ENCODE measurements at regions not wholly inside any gene's neighbourhood (a gene's known extent, or its start where the extent isn't known, plus 50 kb on each side); places are given as distances from the start of the nearest gene placed in this dataset.
"Not testable (repeated sequence)": the region's sequence is repeated elsewhere in the genome, so short reads cannot be mapped to it uniquely, and the experiment has no call there.

- no peak for DNase-seq
Observed at GRCh38 chr5:63555874-63556273, 406.4 kb downstream of the HTR1A start.

GRCh38 chr5:63554191-63554590 lies 408.1 kb downstream of the HTR1A start:
- DNase-seq, result no peak

- no peak for DNase-seq
Observed at GRCh38 chr5:63553073-63553472, 409.2 kb downstream of the HTR1A start.

DNA sequence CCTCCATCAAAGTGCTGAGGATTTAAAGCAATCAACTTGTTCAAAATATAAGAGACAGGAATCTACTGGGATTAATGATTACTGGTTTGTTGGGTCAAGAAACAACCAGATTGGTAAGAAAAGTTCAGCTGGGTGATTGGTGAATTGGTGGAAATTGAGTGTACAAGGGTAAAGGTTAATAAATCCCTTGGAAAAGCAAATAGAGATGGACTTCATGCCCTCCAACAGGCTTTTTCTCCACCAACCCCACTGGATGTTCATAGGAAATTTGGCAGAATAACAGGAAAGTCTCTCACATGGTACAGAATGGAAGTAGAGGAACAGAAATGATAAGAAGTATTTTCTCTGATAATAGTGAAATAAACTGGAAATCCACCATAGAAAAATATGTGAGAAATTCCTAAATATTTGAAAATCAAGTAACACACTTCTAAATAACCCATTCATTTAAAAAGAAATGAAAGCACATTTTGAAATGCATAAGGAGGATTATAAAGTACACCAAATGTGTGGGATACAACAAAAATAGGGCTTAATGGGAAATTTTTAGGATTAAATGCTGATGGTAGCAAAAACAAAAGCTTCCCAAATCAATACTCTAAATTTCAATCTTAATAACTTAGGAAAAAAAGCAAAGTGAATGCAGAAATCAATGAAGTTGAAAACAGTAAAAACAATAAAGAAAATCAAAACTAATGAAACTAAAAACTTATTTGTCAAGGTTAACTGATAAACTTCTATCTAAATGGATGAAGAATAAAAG lies 426.2 kb downstream of the HTR1A start:
- no peak for DNase-seq

GRCh38 chr5:63524281-63524680 lies 438.0 kb downstream of the HTR1A start:
- no peak for DNase-seq

DNA sequence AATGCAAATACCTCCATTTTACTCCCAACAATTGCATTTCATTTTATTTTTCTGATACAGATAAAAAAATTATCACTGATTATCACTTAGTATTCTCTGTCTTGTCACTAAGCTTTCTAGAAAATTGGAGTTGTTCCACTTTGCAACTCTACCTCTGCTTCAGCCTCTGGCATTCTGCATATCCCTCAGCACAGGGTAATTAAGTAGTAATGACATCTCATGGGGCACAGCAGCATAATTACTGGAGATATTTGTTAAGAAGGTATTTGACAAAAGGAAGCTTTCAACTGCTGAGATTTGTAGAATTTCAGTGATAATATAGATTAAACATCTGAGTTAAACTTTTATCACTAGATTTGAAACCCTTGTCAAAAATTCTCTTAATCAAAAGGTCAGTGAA lies 446.2 kb downstream of the HTR1A start:
- no peak for DNase-seq

DNA sequence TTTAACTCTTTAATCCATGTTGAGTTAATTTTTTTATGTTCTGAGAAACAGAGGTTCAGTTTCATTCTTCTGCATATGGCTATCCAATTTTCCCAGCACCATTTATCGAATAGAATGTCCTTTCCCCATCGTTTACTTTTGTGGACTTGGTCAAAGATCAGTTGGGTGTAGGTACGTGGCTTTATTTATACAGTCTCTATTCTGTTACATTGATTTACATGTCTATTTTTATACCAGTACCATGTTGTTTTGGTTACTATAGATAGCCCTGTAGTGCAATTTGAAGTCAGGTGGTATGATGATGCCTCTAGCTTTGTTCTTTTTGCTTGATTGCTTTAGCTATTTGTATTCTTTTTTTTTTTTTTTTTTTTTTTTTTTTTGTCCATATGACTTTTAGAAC lies 462.0 kb downstream of the HTR1A start:
- DNase-seq, result no peak

- no peak for DNase-seq
Observed at GRCh38 chr5:63495225-63495624, 467.0 kb downstream of the HTR1A start.

GRCh38 chr5:63483338-63483737 lies 478.9 kb downstream of the HTR1A start:
- no peak for DNase-seq

GRCh38 chr5:63473335-63473967 lies 488.8 kb downstream of the HTR1A start:
- DNase-seq, result no peak

- no peak for DNase-seq
Observed at GRCh38 chr5:63456279-63456678, 506.0 kb downstream of the HTR1A start.

GRCh38 chr5:63451188-63451587 lies 511.1 kb downstream of the HTR1A start:
- DNase-seq, result no peak

GRCh38 chr5:63439537-63439936 lies 522.7 kb downstream of the HTR1A start:
- no peak for DNase-seq

- DNase-seq, result no peak
Observed at GRCh38 chr5:63409737-63410136, 552.5 kb downstream of the HTR1A start.

GRCh38 chr5:63408984-63409383 lies 553.3 kb downstream of the HTR1A start:
- no peak for DNase-seq

- DNase-seq, result peak in 9 of 14 donors; percentile 0 to 19 (median 3)
Observed at GRCh38 chr5:63401436-63402046, 560.7 kb downstream of the HTR1A start.

DNA sequence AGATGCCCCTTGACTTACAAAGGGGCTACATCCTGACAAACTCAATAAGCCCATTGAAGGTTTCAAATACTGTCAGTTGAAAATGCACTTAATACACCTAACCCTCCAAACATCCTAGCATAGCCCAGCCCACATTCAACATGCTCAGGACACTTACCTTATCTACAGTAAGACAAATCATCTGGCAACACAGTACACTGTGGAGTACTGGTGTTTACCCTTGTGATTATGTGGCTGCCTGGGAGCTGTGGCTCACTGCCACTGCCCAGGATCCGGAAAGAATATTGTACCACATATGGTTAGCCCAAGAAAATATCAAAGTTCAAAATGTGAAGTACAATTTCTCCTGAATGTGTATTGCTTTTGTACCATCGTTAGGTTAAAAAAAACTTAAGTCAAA lies 562.2 kb downstream of the HTR1A start:
- DNase-seq, result no peak

- no peak for DNase-seq
Observed at GRCh38 chr5:63398346-63398745, 563.9 kb downstream of the HTR1A start.

GRCh38 chr5:63388188-63388587 lies 574.1 kb downstream of the HTR1A start:
- not testable (repeated sequence) for DNase-seq

GRCh38 chr5:63375851-63376250 lies 586.4 kb downstream of the HTR1A start:
- DNase-seq, result no peak

- no peak for DNase-seq
Observed at GRCh38 chr5:63374085-63374484, 588.2 kb downstream of the HTR1A start.

GRCh38 chr5:63351164-63351563 lies 611.1 kb downstream of the HTR1A start:
- no peak for DNase-seq

DNA sequence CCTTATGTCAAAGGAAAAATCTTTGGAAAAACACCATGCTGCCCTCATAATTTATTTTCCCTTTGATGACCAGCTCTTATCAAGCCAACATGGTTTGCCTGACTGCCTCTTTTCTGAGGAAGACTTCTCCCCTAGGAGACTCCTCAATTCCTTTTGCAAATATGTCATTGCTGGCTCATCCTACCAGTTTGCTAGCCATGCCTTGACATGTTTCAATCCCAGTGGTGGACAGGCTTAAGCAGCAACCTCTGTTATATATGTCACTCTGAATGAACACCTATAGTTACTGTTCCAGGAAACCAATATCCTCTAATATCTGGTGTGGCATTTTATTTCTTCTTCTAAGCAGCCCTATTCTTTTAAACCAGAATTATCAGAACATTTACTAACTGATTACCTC lies 615.8 kb downstream of the HTR1A start:
- DNase-seq, result no peak

GRCh38 chr5:63341442-63341841 lies 620.8 kb downstream of the HTR1A start:
- DNase-seq, result no peak

Measured in C1 segment of cervical spinal cord (tissue), 14 donors.